ENCODE measurements at regions not wholly inside any gene's neighbourhood (a gene's known extent, or its start where the extent isn't known, plus 50 kb on each side); places are given as distances from the start of the nearest gene placed in this dataset.

DNA sequence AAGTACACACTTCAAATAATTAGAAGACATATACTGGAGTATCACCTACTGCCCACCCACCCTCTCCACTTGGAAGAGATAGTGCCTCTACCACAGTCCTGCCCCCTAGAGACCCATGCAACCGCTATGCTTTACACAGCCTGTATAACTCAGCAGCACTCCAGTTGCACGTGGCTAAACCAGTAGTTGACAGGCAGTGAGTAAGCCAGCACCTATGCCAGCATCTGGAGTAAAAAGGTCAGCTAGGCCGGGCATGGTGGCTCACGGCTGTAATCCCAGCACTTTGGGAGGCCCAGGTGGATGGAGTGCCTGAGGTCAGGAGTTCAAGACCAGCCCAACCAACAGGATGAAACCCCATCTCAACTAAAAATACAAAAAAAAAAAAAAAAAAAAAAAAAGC is 356.4 kb downstream of the NR2F1-AS1 start:
- DNase-seq (ENCODE audit: low read depth, low spot score), result no peak

DNA sequence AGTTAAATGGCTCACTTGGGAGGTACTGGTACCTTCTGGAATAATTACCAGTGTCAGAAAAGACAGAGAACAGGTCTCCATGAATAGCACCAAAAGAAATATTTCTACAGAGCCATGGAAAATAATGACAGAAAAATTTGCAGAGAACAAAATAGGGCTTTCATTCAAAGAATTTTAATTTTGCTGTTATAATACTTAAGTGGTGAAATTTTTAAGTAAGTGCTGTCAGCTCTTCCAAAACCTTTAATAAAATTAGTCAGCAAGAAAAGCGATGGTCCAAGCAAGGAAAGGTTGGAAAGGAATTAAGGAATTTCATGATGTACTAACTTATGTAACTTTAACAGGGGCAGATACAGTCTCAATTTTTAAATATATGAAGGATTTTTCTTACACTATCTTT is 359.2 kb downstream of the NR2F1-AS1 start:
- DNase-seq (ENCODE audit: low read depth, low spot score), result no peak

DNA sequence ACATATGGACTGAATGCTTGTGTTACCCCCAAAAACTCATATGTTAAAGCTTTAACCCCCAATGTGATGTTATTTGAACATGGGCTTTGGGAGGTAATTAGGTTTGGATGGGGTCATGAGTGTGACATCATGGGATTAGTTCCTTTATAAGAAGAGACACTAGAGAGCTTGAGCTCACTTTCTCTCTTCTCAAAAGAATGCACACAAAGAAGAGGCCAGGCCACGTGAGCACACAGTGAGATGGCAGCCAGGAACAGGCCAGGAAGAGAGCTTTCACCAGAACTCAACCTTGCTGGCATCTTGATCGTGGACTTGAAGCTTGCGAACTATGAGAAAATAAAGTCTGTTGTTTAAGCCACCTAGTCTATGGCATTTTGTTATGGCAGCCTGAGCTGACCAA is 360.6 kb downstream of the NR2F1-AS1 start:
- no peak for DNase-seq (ENCODE audit: low read depth, low spot score)

DNA sequence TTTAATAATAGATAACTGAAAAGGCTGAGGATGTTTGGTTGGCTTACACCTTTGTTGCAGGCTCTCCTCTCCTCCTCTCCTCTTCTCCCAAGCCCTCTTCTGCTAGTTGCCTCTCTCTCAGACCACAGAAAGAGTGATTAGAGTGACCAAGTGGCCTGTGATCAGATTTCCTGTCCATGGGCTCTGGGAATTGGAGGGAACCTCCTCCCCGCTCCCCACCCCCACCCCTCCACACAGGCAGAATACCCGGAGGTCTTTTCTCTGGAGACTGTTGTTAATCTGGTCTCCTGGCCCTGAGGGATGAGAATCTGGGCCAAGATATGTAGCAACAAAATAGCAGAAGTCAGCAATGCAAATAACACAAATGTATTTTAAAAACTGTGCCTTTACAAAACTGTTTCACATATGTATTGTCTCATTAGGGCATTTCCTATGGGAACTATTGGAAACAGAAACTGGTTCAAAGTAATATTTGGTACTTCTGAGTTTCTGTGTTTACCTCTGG is 361.3 kb downstream of the NR2F1-AS1 start:
- DNase-seq (ENCODE audit: low read depth, low spot score), result peak; percentile 28

DNA sequence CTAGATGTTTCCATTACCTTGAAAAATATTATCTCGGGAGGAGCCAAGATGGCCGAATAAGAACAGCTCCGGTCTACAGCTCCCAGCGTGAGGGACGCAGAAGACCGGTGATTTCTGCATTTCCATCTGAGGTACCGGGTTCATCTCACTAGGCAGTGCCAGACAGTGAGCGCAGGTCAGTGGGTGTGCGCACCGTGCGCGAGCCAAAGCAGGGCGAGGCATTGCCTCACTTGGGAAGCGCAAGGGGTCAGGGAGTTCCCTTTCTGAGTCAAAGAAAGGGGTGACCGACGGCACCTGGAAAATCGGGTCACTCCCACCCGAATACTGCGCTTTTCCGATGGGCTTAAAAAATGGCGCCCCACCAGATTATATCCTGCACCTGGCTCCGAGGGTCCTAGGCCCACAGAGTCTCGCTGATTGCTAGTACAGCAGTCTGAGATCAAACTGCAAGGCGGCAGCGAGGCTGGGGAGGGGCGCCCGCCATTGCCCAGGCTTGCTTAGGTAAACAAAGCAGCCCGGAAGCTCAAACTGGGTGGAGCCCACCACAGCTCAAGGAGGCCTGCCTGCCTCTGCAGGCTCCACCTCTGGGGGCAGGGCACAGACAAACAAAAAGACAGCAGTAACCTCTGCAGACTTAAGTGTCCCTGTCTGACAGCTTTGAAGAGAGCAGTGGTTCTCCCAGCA is 367.8 kb downstream of the NR2F1-AS1 start:
- peak; percentile 36 for DNase-seq (ENCODE audit: low read depth, low spot score)

DNA sequence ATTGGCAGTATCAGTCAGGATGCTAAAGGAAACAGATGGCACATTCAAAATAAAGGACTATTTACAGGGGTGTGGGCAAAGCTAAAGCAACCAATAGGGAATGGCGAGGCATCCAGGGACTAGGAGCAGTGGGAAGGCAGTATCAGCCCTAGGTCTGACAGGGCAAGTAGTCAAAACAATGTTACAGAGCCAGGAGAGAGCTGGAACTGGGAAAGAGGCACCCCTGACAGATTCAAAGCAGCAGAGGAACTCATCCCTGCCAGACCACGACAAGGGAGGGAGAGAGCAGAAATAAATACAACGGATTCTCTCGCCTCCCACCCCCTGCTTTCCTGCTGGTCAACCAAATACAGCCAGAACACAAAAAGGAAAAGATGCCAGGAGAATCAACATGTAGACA is 371.5 kb downstream of the NR2F1-AS1 start:
- DNase-seq (ENCODE audit: low read depth, low spot score), result no peak

DNA sequence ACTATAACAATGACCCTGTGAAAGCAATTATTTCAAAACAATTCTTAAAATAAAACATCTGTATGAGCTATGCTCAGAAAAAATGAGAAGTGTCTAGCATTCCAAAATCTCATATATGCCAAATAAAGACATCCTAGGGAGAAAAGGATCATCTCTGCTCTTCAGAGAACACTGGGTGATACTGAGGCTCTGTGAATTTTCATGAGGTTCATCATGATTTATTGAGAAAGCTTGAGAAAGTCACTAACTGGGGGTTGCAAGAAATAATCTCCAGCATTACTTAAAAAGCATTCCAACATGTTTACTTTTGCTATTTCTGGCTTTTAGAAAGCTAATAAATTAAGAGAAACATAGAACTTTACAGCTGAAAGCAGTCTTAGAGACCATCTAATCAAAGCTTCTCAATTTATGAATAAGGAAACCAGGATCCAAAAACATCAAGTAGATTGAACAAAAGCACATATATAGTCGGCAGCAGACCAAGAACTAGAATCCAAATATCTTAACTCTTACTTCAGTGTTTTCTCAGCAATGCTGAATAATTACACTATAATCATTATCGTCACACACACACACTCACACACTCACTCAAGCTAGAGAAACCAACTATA is 372.8 kb downstream of the NR2F1-AS1 start:
- no peak for DNase-seq (ENCODE audit: low read depth, low spot score)

DNA sequence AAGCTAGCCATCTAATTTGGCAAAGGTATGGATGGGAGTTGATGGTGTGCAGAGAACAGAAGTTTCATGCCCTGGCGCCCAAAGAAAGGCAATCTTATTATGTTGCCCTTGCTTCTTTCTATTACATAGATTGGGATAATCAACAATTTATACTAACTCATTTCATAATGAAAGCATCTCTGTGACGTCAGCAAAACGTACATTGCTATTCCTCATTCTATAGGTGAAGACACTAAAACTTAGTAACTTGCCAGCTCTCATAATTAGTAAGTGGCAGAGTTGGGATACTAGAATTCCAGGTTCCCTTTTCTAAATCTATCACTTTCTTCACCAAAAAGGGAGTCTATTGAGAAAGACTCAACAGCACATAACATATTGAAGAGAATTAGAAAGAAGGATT is 374.8 kb downstream of the NR2F1-AS1 start:
- DNase-seq (ENCODE audit: low read depth, low spot score), result no peak

DNA sequence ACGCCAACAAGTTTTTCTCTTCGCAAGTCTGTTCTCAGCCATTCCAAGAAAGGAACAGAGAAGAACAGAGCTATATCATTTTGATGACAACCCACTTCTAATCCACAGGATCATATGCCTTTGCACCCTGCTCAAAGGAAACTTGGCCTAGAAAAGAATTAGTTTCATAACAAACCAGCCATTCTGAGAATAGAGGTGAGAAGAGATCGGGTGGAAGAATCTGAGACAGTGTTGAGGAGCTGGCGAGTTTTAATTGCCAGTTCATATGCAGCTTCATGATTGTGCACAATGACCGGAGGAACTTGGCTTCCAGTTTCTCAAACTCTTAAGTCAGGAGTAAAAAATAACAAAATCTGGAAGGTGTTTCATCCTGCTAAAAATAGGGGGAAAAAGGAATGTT is 380.0 kb downstream of the NR2F1-AS1 start:
- DNase-seq (ENCODE audit: low read depth, low spot score), result no peak

DNA sequence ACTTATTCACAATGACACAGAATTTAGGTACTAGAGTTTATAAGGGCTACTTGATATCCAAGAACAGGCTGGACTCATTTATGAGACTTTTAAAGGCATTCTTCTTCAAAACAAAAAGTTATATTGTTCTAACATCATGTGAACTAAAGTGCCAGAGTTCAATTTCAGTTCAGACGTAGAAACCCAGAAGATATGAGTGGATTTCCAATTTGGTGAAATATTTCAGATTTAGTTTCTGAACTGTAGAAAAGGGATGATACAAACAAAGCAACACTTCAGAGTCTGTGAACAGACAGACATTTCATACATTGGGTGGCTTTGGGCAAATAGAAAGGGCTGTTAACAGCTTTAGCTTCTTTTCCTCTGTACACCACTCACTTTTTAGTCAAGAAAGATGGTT is 384.0 kb downstream of the NR2F1-AS1 start:
- no peak for DNase-seq (ENCODE audit: low read depth, low spot score)

DNA sequence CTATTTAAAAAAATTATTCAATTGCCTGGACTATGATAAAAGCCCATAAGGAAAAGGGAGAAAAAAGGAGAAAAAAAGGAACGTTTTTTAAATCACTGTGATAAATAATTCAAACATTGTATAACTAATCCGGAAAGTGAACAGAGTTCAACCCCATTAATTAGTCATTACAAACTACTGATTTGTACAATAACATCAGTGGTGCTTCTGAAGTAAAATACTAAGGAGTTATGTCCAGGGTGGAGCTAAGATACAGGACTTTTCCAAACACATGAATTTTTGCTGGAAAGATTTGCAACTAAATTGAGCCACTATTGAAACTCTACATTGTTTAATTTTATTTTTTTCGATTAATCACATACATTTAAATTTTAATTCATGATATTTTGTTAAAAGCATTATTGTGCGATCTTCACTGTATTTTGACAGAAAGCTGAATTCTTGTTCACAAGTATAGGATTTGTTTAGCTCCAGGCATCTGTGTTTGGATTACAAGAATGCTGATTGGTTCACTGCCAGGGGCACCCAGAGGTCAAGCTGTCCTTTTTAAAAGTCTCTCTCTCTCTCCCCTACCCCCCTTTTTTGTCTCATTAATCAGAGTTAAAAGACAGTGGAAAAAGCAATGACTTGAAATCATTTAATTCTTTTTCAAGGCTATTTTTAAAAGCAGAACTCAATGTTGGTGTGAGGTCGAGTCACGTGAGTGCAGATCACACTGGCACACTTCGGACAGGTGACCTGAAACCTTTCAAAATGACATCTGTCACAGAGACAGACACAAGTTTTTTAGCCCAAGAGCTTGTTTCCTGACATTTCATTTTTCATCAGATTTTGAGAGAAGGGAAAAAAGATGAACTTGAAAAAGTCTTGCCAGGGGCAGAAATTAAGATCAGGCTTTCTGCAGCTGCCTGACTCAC is 387.3 kb downstream of the NR2F1-AS1 start:
- no peak for DNase-seq (ENCODE audit: low read depth, low spot score)

DNA sequence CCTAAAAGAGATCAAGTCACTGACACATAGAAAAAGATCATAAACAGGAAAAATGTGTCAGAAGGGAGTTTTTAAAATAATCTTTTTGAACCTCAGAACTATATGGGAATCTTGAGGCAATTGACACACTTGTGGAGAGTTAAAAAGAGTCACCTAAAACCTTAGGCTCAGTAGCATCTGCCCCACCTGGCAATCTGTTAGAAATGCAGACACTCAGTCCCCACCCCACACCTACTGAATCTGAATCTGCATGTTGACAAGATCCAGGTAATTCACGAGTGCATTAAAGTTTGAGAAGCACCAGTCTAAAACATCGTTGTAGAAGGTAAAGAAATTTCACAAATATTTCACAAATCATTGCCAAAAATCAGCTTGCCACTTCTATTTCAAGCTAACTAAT is 388.3 kb downstream of the NR2F1-AS1 start:
- no peak for DNase-seq (ENCODE audit: low read depth, low spot score)

DNA sequence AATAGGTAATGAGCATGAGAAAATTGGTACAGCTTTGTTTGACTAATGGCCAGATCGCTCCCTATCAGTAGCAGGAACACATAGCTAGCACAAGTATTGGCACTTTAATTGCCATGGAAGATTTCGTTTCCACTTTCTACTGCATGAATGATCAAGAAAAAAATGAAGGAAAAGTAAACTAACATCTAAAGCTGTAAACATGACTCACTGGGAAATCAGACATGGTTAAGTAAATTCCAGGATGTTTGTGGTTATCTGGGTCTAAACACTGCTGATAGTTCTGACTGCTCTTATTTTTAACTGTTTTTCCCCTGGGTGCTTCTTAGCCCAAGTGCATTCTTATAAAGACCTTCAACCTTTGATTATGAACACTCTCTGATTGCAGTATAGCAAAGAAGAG is 388.9 kb downstream of the NR2F1-AS1 start:
- DNase-seq (ENCODE audit: low read depth, low spot score), result no peak

DNA sequence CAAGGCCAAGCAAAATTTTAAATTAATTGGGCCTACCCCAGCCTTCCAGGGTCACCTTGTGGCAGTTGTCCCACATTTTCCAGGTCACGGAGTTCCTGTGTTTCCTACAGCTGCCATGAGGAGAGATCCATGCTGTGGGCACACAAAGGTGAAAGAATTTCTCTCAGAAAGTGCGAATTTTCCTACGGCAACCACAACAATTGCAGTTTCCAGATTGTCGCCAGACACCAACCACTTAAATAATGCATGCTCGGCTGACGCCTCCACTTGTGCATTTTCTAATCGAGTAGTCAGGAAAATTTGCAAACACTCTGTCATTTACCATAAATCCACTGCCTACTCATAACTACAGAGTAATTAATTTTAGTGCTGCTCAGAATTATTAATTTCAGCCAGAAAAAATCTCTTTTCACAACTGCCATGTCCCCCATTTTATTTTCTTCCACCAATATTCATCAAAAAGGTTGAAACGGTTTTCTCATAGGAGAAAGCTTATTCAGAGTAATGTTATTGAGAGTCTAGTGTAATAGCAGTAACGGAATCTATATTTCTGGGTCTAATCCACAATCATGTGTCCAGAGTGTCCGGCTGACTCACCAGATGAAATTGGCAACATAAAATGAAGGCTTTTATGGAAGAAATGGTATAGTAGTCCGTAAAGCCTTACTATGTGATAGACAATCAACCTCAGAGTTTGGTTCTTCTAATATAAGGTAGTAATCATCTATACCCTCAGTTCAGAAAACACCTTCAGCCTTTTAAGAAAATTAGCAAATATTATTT is 389.8 kb downstream of the NR2F1-AS1 start:
- DNase-seq (ENCODE audit: low read depth, low spot score), result no peak

DNA sequence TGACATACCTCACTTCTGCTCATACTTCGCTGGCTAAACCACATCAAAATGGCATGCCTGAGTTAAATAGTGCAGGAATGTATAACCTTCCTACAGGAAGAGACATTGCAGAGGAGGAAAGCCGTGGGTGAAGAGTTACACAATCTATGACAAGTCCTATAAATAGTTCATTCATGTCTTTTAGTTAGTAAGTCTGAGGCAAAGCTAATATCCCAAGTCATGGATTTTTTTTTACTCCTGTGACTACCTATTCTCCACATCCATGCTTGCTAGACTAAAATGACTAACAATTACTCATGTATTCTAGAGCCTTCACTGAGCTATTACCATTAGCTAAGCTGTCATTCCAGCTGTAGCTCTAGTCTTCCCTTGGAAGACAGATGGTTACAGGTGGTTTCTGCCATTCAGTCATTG is 391.3 kb downstream of the NR2F1-AS1 start:
- DNase-seq (ENCODE audit: low read depth, low spot score), result no peak

DNA sequence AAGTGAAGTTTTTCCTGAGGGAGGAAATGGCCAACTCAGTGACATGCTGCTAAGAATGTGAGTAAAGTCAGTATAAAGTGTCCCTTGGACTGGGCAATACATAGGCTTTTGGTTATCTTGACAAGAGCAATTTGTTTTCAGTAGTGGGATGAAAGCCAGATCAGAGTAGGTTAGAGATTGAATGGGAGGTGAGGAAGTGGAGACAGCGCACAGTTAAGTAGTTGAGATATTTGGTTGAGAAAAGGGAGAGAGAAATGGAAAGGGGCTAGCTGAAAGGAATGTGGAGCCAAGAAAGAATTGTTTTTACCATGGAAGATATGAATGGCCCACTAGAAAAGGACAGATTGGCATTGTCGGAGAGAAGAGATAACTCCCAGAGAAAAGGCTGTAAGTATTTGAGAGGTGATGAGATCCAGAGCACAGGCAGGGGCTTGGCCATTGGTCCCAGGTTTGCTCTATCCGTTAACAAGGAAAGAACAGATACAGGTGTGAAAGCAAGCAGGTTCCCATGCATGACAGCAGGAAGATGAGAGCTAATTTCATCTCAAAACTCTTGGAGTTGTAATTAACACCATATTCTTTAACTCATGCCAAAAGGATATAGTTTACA is 392.0 kb downstream of the NR2F1-AS1 start:
- DNase-seq (ENCODE audit: low read depth, low spot score), result no peak

DNA sequence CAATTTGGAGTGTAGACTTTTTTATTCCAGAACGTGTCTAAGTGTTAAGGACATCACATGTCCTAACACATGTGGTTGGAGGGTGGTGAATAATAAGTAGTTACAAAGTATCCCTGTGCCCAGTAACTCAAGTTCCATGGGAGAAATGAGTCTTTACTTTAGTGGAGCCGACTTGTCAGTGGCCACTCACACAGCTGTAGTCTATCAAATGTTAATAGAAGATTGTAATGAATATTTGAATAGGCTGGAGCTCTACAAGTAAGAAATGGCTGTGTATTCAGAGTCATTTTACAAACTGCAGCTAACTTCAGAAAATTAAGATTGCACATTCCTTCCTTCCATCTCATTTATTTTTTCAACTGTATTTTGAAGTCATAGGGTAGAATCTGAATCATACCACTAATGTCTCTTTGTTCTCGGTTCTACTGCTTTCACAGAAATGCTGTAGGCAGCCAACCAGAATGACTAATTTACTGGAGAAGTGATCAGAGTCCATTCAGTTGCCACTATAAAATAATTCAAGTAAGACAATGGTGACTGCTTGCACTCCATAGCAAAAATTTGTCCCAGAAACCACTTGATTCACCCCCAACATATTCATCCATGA is 394.8 kb downstream of the NR2F1-AS1 start:
- DNase-seq (ENCODE audit: low read depth, low spot score), result no peak

DNA sequence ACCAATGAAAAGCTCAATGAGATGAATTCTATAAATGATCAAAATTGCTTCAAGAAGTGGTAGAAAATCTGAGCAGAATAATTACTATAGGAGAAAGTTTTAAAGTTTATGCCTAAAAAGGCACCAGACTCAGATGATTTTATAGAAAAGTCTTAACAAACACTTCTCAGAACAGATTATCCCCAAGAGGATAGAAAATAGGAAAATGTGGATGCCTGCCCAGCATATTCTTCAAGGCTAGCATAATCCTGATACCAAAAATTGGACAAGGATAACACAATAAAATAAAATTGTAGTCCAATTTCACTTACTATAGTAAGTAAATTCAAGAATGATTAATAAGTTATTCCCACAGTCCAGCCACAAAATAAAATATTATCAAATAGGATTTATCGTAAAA is 397.0 kb downstream of the NR2F1-AS1 start:
- DNase-seq (ENCODE audit: low read depth, low spot score), result no peak

DNA sequence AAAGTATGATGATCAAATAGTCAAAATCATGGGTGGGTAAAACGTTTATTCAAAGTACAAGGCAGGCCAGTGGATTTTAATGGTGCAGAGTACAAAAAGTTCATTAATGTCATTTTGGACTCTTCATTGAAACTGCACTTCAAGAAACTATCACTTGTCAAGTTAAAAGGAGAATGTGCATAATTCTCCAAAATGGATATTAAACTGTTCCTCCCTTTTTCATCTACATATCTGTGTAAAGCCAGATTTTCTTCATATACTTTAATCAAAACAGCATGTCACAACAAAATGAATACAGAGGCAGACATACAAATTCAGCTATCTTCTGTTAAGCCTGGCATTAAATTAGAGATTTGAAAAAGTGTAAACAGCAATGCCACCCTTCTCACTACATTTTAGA is 401.6 kb downstream of the NR2F1-AS1 start:
- DNase-seq (ENCODE audit: low read depth, low spot score), result no peak

DNA sequence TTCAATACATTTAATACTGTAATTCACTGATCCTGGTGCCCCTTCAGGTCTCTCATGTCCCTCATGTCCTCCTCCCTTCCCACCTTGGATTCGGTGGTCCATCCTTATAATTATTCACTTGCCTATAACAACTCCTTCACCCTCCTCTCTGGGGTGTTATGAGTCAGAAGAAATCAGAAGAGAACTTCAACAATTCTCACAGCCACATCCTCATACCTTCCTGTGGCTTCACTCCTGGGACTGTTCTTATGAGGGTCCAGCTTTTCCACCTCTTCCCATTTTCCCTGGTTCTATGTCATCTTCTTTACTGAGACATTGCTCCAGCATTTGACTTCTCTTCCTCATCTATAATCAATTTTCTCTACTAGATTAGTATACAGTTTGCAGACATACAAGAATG is 406.1 kb downstream of the NR2F1-AS1 start:
- DNase-seq (ENCODE audit: low read depth, low spot score), result no peak

DNA sequence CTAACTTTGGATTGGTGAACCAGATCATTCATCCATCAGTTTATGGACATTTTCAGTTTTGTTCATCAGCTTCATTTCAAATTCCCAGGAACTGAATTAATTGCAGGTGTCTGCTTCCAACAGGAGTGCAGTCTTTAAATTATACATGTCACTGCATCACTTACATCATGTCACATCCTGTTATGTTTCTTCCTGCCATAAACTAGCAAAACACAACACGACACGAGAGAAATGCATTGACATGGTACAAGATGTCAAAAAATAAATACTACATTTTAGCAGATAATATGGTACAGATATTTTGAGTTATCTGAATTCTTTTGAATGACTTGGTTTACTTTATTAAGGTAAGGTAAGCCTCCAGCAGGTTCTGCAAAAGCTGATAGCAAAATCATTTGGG is 415.5 kb downstream of the NR2F1-AS1 start:
- no peak for DNase-seq (ENCODE audit: low read depth, low spot score)

Data from ELF-1 (cell line).